ENCODE measurements at regions not wholly inside any gene's neighbourhood (a gene's known extent, or its start where the extent isn't known, plus 50 kb on each side); places are given as distances from the start of the nearest gene placed in this dataset.
A peak's percentile ranks its signal among the peaks of the same experiment; 100 is the strongest.
"Not testable (repeated sequence)": the region's sequence is repeated elsewhere in the genome, so short reads cannot be mapped to it uniquely, and the experiment has no call there.

GRCh38 chr2:90093571-90094270 is 1402.2 kb downstream of the RPIA start:
- not testable (repeated sequence) for DNase-seq

- DNase-seq: not testable (repeated sequence)
Measured at GRCh38 chr2:90097617-90098016, 1406.1 kb downstream of the RPIA start.

GRCh38 chr2:90105142-90105541 is 1413.7 kb downstream of the RPIA start:
- DNase-seq: peak in 1 of 2 experiments; percentile 10

- DNase-seq: not testable (repeated sequence)
Measured at GRCh38 chr2:90123409-90123808, 1431.9 kb downstream of the RPIA start.

- not testable (repeated sequence) for DNase-seq
Measured at GRCh38 chr2:90139046-90139445, 1447.6 kb downstream of the RPIA start.

GRCh38 chr2:90141558-90141957 is 1450.1 kb downstream of the RPIA start:
- not testable (repeated sequence) for DNase-seq

- not testable (repeated sequence) for DNase-seq
Measured at GRCh38 chr2:90151805-90152204, 1460.3 kb downstream of the RPIA start.

GRCh38 chr2:90170978-90171377 is 1479.5 kb downstream of the RPIA start:
- not testable (repeated sequence) for DNase-seq

- DNase-seq: not testable (repeated sequence)
Measured at GRCh38 chr2:90173081-90173480, 1481.6 kb downstream of the RPIA start.

GRCh38 chr2:90179591-90179990 is 1488.1 kb downstream of the RPIA start:
- DNase-seq: not testable (repeated sequence)

GRCh38 chr2:90207454-90208058 is 1516.1 kb downstream of the RPIA start:
- no peak for DNase-seq

- DNase-seq: no peak
Measured at GRCh38 chr2:90209009-90209408, 1517.5 kb downstream of the RPIA start.

GRCh38 chr2:90209806-90210205 is 1518.3 kb downstream of the RPIA start:
- no peak for DNase-seq

- DNase-seq: not testable (repeated sequence)
Measured at GRCh38 chr2:90215880-90216279, 1524.4 kb downstream of the RPIA start.

GRCh38 chr2:90216801-90217200 is 1525.3 kb downstream of the RPIA start:
- DNase-seq: not testable (repeated sequence)

GRCh38 chr2:90218534-90218933 is 1527.1 kb downstream of the RPIA start:
- DNase-seq: not testable (repeated sequence)

- DNase-seq: not testable (repeated sequence)
Measured at GRCh38 chr2:90220623-90221299, 1529.3 kb downstream of the RPIA start.

GRCh38 chr2:90221300-90221651 is 1529.8 kb downstream of the RPIA start:
- no peak for DNase-seq

GRCh38 chr2:90224767-90225166 is 1533.3 kb downstream of the RPIA start:
- DNase-seq: not testable (repeated sequence)

GRCh38 chr2:90226465-90227072 is 1535.1 kb downstream of the RPIA start:
- not testable (repeated sequence) for DNase-seq

GRCh38 chr2:90231199-90231598 is 1539.7 kb downstream of the RPIA start:
- not testable (repeated sequence) for DNase-seq

GRCh38 chr2:90235452-90235851 is 1544.0 kb downstream of the RPIA start:
- DNase-seq: not testable (repeated sequence)

GRCh38 chr2:90237923-90238361 is 1546.5 kb downstream of the RPIA start:
- DNase-seq: peak in 1 of 2 experiments; percentile 47
